IPS DF 6.9 (cell line): ENCODE measurements at regions not wholly inside any gene's neighbourhood (a gene's known extent, or its start where the extent isn't known, plus 50 kb on each side); places are given as distances from the start of the nearest gene placed in this dataset.
"Not testable (repeated sequence)": the region's sequence is repeated elsewhere in the genome, so short reads cannot be mapped to it uniquely, and the experiment has no call there.

Experiments used
- DNase-seq: peaks from one replicate; pipeline ENCODE4 v3.0.0-alpha.2; 2013; ENCODE audit warnings: low read depth, low spot score
- H3K27ac ChIP-seq: one replicate; pipeline ENCODE4 v1.5.1; 2013; ENCODE audit warnings: low read length, control low read depth
- H3K27me3 ChIP-seq: 2 replicates; pipeline ENCODE4 v1.6.1; 2013; ENCODE audit warnings: mild to moderate bottlenecking, low read length; ENCODE audit not compliant: control insufficient read depth, insufficient read depth
- H3K36me3 ChIP-seq: 2 replicates; pipeline ENCODE4 v1.6.1; 2013; ENCODE audit warnings: low read length; ENCODE audit not compliant: control insufficient read depth, insufficient read depth
- H3K4me1 ChIP-seq: 2 replicates; pipeline ENCODE4 v1.6.1; 2013; ENCODE audit warnings: low read length; ENCODE audit not compliant: control insufficient read depth, insufficient read depth
- H3K4me3 ChIP-seq: 2 replicates; pipeline ENCODE4 v1.5.1; 2013; ENCODE audit warnings: mild to moderate bottlenecking, low read length
- H3K9me3 ChIP-seq: 2 replicates; pipeline ENCODE4 v1.6.1; 2013; ENCODE audit warnings: low read length, inconsistent platforms; ENCODE audit not compliant: control insufficient read depth, insufficient read depth
- WGBS: extraction: QIAGEN DNeasy Blood & Tissue Kit; methylation state at CpG from one replicate; pipeline ENCODE4 v1.1.7; 2013; ENCODE audit warnings: mixed read lengths, missing lambda C conversion rate; ENCODE audit not compliant: insufficient read length, insufficient coverage; 5-methylcytosine and 5-hydroxymethylcytosine counted together

DNA sequence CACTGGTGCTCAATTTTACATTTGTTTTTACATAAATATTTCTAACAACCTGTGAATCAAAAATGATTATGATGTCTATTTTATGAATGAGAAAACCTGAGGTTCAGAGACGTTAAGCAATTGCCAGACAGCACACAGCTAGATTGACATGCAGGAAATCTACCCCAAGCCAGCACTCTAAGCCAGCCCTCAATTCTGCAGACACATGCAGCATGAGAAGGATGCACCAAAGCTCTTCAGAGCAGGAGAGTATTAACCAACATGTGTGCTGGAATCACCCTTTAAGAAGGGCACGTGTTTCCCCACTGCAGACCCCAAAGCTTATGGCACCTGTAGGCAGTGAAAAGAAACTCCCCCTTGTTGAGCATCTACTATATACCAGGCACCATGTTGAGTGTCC is 126.1 kb upstream of the ARHGEF3 start:
- no peak for DNase-seq

DNA sequence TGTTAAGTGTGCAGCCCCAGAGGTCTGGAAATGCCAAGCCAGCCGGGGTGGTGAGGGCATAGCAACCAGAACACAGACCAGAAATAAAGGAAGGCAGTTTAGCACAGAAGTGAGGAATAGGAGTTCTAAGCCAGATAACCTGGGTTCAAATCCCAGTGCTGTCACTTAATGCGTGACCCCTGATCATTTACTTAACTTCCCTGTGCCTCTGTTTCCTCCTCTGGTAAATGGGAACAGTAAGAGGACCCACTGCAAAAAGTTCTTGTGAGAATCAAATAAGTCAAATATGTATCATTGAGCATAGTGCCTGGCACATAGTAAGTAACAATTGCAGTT is 125.2 kb upstream of the ARHGEF3 start:
- Histone ChIP-seq H3K9me3 (no peaks in the 10 kb centered on the region), H3K4me1 (no peaks in the 10 kb centered on the region), H3K27me3 (no peaks in the 10 kb centered on the region), H3K4me3 (no peak overlapping the region), H3K36me3 (no peaks in the 10 kb centered on the region), H3K27ac (no peak overlapping the region)
- WGBS = no CpG with 5 or more reads among the region's 2 CpGs
- DNase-seq = no peak

More for the DNA sequence above, 126.1 kb upstream of the ARHGEF3 start:
- Histone ChIP-seq H3K4me3 (no peak overlapping the region), H3K4me1 (no peaks in the 10 kb centered on the region), H3K9me3 (no peaks in the 10 kb centered on the region), H3K36me3 (no peaks in the 10 kb centered on the region), H3K27me3 (no peaks in the 10 kb centered on the region), H3K27ac (no peak overlapping the region)
- no CpG with 5 or more reads among the region's 2 CpGs for WGBS

DNA sequence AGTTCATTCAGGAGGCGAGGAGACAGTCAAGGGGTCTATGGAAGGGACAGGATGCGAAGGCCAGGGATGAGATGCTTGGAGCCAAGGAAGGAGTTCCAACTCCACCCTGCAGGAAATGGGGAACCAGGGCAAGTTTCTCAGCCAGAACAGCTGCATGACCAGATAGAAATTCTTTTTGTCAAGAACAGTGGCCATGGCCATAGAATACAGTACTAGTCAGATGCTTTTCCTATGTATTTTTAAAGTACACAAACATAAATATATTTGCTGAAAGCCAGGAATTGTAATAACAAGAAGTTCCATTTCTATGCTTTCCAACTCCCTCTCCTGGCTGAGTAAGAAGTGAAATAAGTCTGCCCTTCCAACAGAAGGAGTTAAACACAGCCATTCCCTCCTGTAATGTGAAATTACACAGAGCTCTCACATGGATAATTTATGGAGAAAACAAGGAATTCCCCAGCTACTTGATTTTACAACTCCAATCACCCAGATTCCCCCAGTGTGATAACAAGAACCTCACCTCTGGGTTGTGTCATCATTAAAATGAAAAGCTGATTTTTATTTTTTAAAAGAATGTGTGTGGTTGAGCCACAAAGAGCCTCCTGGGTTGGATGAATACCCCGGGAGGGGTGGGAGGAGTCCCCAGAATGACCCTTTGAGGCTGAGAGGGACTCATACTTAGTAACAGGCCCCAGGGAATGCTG is 124.6 kb upstream of the ARHGEF3 start:
- WGBS = no CpG with 5 or more reads among the region's 3 CpGs
- no peaks in the 10 kb centered on the region for H3K27me3 ChIP-seq
- H3K36me3 ChIP-seq = no peaks in the 10 kb centered on the region
- H3K4me3 ChIP-seq = no peak overlapping the region
- no peaks in the 10 kb centered on the region for H3K9me3 ChIP-seq
- no peaks in the 10 kb centered on the region for H3K4me1 ChIP-seq
- H3K27ac ChIP-seq = no peak overlapping the region
- DNase-seq = no peak

DNA sequence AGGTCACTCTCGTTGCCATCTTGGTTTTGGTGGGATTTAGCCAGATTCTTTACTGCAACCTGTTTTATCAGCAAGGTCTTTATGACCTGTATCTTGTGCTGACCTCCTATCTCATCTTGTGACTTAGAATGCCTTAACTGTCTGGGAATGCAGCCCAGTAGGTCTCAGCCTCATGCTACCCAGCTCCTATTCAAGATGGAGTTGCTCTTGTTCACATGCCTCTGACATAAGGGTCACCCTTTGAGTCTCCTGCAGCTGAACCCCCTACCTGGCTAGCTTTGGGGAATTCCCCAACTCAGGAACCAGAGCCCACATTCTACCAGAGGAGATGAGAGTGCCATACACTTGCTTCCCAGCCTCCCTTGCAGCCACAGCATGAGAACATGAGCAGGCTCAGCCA is 123.0 kb upstream of the ARHGEF3 start:
- not testable (repeated sequence) for H3K4me1 ChIP-seq, DNase-seq

DNA sequence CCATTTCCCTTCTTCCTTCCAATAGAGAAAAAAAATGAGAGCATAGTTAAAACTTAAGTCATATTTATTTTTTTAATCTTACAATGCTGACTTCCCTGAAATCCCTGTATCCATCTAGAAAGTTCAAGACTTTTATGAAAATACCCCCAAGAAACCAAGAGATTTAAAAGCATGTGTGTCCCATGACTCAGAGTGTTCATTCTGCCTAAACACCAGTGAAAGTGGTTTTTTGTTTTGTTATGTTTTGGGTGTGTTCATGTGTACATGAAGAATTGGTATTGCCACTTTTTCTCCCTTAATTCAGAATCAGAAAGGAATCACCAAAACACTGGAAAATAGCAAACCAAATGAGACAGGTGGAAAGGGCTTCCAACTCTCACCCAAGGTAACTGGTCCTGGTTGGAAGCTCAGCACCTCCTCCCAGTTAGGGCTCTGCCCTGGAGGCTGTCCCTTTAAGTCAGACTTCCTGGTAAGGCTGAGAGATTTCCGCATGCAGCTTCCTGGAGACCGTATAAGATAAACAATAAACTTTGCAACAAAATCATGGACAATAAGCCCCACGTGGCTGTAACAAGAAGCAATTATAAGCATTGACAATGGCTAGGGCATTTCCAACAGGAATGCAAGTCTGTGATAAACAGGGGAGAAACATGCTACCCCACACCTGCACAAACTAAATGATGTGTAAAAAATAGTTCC is 121.9 kb upstream of the ARHGEF3 start:
- Histone ChIP-seq H3K4me1 (no peaks in the 10 kb centered on the region), H3K4me3 (no peak overlapping the region), H3K27ac (no peak overlapping the region), H3K27me3 (no peaks in the 10 kb centered on the region), H3K9me3 (no peaks in the 10 kb centered on the region), H3K36me3 (no peaks in the 10 kb centered on the region)
- no CpG with 5 or more reads among the region's 3 CpGs for WGBS
- no peak for DNase-seq

More for the DNA sequence above, 123.0 kb upstream of the ARHGEF3 start:
- H3K27me3 ChIP-seq, H3K36me3 ChIP-seq, H3K4me3 ChIP-seq, H3K27ac ChIP-seq, H3K9me3 ChIP-seq: not testable (repeated sequence)
- WGBS = no CpG with 5 or more reads among the region's 1 CpG

DNA sequence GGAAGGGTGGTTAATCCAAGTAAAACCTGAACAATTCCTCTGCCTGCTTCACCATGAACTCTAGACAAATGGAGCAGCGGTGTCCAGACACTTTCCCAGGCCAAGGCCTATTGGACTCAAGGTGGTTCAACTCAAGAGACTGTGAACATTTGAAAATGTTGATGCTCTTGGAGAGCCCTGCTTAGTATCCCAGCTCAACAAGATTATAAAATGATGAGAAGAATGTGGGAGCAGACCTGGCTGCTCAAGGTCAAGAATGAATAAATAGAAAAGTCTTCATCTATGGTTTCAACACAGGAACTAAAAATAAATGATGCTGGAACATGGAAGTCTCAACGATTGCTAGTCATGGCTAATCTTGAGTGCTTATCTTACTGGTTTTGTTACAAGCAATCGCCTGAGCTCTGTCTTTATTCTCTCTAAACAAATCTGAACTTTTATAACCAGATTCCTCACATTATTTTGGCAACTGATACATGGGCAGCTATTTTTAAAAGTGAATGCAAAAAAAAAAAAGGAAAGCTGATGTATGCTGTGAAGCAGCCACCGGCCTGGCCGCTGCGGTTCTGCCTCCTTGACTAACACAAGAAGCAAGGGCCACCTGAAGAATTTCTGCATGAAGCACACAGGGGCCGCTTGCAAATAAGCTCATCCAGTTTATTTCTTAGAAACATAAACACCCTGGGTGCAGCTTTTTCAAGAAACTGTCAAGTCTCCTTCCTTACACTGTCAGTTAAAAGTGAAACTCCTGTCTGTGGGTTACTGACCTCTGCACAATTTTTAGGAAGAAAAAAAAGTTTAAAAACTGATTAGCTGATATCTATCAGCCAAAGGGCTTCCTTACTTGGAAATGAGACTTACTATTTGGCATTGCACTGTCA is 120.1 kb upstream of the ARHGEF3 start:
- DNase-seq = no peak
- Histone ChIP-seq H3K27me3 (no peaks in the 10 kb centered on the region), H3K27ac (no peak overlapping the region), H3K9me3 (no peaks in the 10 kb centered on the region), H3K36me3 (no peaks in the 10 kb centered on the region), H3K4me3 (no peak overlapping the region), H3K4me1 (no peaks in the 10 kb centered on the region)
- WGBS = no CpG with 5 or more reads among the region's 7 CpGs

DNA sequence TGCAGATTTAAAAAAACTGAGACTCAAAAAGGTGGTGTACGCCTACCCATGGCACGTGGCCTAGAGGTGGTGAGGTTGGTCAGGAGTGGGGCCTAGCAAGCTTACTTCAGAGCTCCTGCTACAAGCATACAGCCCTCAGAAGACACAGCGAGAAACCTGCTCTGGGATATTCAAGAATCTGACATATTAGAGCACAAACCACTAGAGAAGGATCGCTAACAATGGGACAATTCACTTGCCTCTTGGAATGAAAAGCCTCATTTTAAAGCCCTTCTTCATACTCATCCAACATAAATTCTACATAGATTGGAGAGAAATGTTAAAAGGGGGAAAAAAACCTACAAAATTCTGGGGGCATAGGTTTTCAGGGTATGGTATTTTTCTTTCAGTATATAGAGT is 118.0 kb upstream of the ARHGEF3 start:
- Histone ChIP-seq H3K4me1 (no peaks in the 10 kb centered on the region), H3K27me3 (no peaks in the 10 kb centered on the region), H3K4me3 (no peak overlapping the region), H3K9me3 (no peaks in the 10 kb centered on the region), H3K36me3 (no peaks in the 10 kb centered on the region), H3K27ac (no peak overlapping the region)
- WGBS = no CpG with 5 or more reads among the region's 4 CpGs
- no peak for DNase-seq

DNA sequence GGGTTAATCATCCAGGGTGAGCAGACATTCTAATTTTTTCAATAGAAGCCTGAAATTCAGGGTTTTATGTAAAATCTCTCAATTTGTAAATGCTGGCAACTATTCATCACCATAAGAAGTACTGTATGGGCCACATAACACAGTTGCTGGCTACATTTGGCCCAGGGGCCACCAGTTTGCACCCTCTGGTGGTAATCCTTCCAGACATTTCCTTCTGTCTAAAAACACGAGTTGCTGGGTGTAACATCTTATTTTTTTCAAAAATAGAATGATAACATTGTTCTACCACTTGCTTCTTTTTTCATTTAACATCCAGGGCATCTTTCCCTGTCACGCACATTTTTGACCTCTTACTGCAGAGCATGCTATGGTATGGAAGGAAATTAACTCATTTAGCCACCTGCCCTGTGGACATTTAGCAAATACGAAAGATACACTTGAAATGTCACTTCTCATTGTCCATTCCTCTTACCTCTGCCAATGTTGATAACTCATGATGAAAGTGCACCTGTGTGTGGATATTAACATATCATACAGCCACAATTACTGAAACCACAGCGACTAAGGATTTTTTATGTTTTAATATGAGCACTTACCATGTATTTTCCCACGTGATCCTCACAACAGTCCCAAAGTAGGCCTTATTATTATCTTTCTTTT is 117.5 kb upstream of the ARHGEF3 start:
- no peaks in the 10 kb centered on the region for H3K9me3 ChIP-seq
- no peak overlapping the region for H3K27ac ChIP-seq
- no peak for DNase-seq
- H3K4me1 ChIP-seq = no peaks in the 10 kb centered on the region
- H3K4me3 ChIP-seq = no peak overlapping the region
- no CpG with 5 or more reads among the region's 5 CpGs for WGBS
- no peaks in the 10 kb centered on the region for H3K27me3 ChIP-seq
- no peaks in the 10 kb centered on the region for H3K36me3 ChIP-seq

DNA sequence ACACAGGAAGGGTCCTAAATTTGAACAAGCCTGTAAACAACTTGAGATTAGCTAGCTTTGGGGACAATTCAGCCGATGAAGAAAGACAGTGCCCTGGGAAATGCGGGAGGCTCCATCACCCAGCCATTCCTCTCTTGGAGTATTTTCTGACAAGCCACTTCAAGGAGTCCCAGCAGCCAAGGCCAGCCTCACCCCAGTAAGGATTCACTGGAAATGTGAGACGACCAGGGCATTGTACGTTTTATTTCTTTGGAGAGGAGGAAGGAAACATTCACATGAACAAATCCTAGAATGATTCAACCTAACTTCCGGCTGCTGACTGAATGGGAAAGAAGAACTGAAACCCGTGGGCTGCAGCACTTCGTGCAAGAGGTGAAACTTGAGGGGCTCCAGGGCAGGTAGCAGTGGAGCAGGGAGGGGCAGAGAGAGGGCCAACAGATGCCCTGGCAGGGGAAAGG is 116.4 kb upstream of the ARHGEF3 start:
- no CpG with 5 or more reads among the region's 7 CpGs for WGBS
- H3K4me3 ChIP-seq = no peak overlapping the region
- no peaks in the 10 kb centered on the region for H3K27me3 ChIP-seq
- no peaks in the 10 kb centered on the region for H3K36me3 ChIP-seq
- no peak overlapping the region for H3K27ac ChIP-seq
- H3K4me1 ChIP-seq = no peaks in the 10 kb centered on the region
- H3K9me3 ChIP-seq = no peaks in the 10 kb centered on the region
- DNase-seq = no peak
